Activated CD4-positive, alpha-beta T cell treated with anti-CD3 and anti-CD28 coated beads, Interleukin-2, amount 10 ng/mL, durations not matched to agents 7 days and 5 days (primary cell): ENCODE measurements at regions not wholly inside any gene's neighbourhood (a gene's known extent, or its start where the extent isn't known, plus 50 kb on each side); places are given as distances from the start of the nearest gene placed in this dataset.
A peak's percentile ranks its signal among the peaks of the same experiment; 100 is the strongest.

ENCODE experiments used
- CTCF ChIA-PET: fragments of 350-600 bp; sonication (Branson Sonifier 250); formaldehyde crosslinking; loops from one replicate; lab custom pipeline; 2021; ENCODE audit warnings: antibody characterized with exemption; lab: Charles Lee
- POLR2A ChIA-PET: fragments of 350-600 bp; sonication (Branson Sonifier 250); formaldehyde crosslinking; loops from one replicate; lab custom pipeline; 2021; ENCODE audit warnings: antibody characterized with exemption; lab: Charles Lee
- DNase-seq: peaks from one replicate; pipeline ENCODE4 v3.0.0-alpha.2; 2020
- H3K27ac Mint-ChIP-seq: one replicate; pipeline ENCODE4 v1.8.0; 2021; ENCODE audit warnings: mild to moderate bottlenecking, moderate library complexity, mixed read lengths
- H3K27me3 Mint-ChIP-seq: one replicate; pipeline ENCODE4 v1.8.0; 2021; ENCODE audit warnings: mixed read lengths
- H3K36me3 Mint-ChIP-seq: one replicate; pipeline ENCODE4 v1.8.0; 2021; ENCODE audit warnings: low read depth, mixed read lengths
- H3K4me1 Mint-ChIP-seq: one replicate; pipeline ENCODE4 v1.8.0; 2021; ENCODE audit warnings: mixed read lengths
- H3K4me3 Mint-ChIP-seq: one replicate; pipeline ENCODE4 v1.8.0; 2021; ENCODE audit warnings: mild to moderate bottlenecking, moderate library complexity, mixed read lengths
- H3K9me3 Mint-ChIP-seq: one replicate; pipeline ENCODE4 v1.8.0; 2021; ENCODE audit warnings: mixed read lengths

- peaks cover 6% of the 10 kb centered on the region for H3K27me3 Mint-ChIP-seq
Measured at GRCh38 chr3:43173949-43174348, 68.1 kb upstream of the POMGNT2 start.

GRCh38 chr3:43171748-43172147 lies 65.9 kb upstream of the POMGNT2 start:
- ChIA-PET POLR2A (no interaction called here), CTCF (interaction anchor here (0.6 to 1.4 kb wide), 4 partner anchors 9 to 166 kb away, joined by 3 to 5 read pairs (median 4); no protein-coding TSS in a partner anchor)
- Mint-ChIP-seq H3K9me3 (peaks cover 40% of the 10 kb centered on the region), H3K27ac (no peak overlapping the region), H3K4me1 (peaks cover 8% of the 10 kb centered on the region), H3K36me3 (peaks cover 28% of the 10 kb centered on the region), H3K27me3 (peaks cover 6% of the 10 kb centered on the region), H3K4me3 (no peak overlapping the region)
- no peak for DNase-seq

More at GRCh38 chr3:43173949-43174348, 68.1 kb upstream of the POMGNT2 start:
- peaks cover 29% of the 10 kb centered on the region for H3K36me3 Mint-ChIP-seq
- peaks cover 34% of the 10 kb centered on the region for H3K9me3 Mint-ChIP-seq
- POLR2A ChIA-PET: no interaction called here
- H3K4me3 Mint-ChIP-seq: no peak overlapping the region
- peaks cover 22% of the 10 kb centered on the region for H3K4me1 Mint-ChIP-seq
- no peak for DNase-seq
- no peak overlapping the region for H3K27ac Mint-ChIP-seq
- CTCF ChIA-PET: interaction anchor here (2.2 kb wide), 1 partner anchor 11 kb away, joined by 5 read pairs; no protein-coding TSS in a partner anchor

- ChIA-PET POLR2A (no interaction called here), CTCF (interaction anchor here (2.3 to 2.7 kb wide), 2 partner anchors 10 to 14 kb away, joined by 7 to 11 read pairs; no protein-coding TSS in a partner anchor)
- Mint-ChIP-seq H3K9me3 (peaks cover 51% of the 10 kb centered on the region), H3K27ac (no peak overlapping the region), H3K27me3 (peaks cover 6% of the 10 kb centered on the region), H3K4me3 (no peak overlapping the region), H3K4me1 (peaks cover 2% of the 10 kb centered on the region), H3K36me3 (peaks cover 39% of the 10 kb centered on the region)
- no peak for DNase-seq
Measured at GRCh38 chr3:43170553-43170952, 64.7 kb upstream of the POMGNT2 start.

- peaks cover 6% of the 10 kb centered on the region for H3K27me3 Mint-ChIP-seq
- CTCF ChIA-PET: interaction anchor here (2.3 to 2.7 kb wide), 2 partner anchors 10 to 14 kb away, joined by 7 to 11 read pairs; no protein-coding TSS in a partner anchor
- POLR2A ChIA-PET: no interaction called here
- H3K36me3 Mint-ChIP-seq: peaks cover 39% of the 10 kb centered on the region
- H3K27ac Mint-ChIP-seq: no peak overlapping the region
- DNase-seq: no peak
- H3K4me3 Mint-ChIP-seq: no peak overlapping the region
- H3K9me3 Mint-ChIP-seq: peaks cover 50% of the 10 kb centered on the region
- peaks cover 2% of the 10 kb centered on the region for H3K4me1 Mint-ChIP-seq
Measured at GRCh38 chr3:43169987-43170386, 64.1 kb upstream of the POMGNT2 start.

- DNase-seq: no peak
- H3K27ac Mint-ChIP-seq: no peak overlapping the region
- peaks cover 30% of the 10 kb centered on the region for H3K36me3 Mint-ChIP-seq
- POLR2A ChIA-PET: interaction anchor here (0.6 kb wide), 1 partner anchor 28 kb away, joined by 3 read pairs; no protein-coding TSS in a partner anchor
- H3K9me3 Mint-ChIP-seq: peaks cover 36% of the 10 kb centered on the region
- no peak overlapping the region for H3K4me3 Mint-ChIP-seq
- CTCF ChIA-PET: interaction anchor here (0.6 to 1.1 kb wide), 3 partner anchors 16 to 1212 kb away, joined by 3 to 4 read pairs (median 4); no protein-coding TSS in a partner anchor
- H3K27me3 Mint-ChIP-seq: peaks cover 5% of the 10 kb centered on the region
- peaks cover 28% of the 10 kb centered on the region for H3K4me1 Mint-ChIP-seq
Measured at GRCh38 chr3:43166406-43166805, 60.5 kb upstream of the POMGNT2 start.

- Mint-ChIP-seq H3K36me3 (peaks cover 27% of the 10 kb centered on the region), H3K4me3 (no peak overlapping the region), H3K4me1 (peaks cover 30% of the 10 kb centered on the region), H3K27ac (no peak overlapping the region), H3K27me3 (peaks cover under 1% of the 10 kb centered on the region), H3K9me3 (peaks cover 32% of the 10 kb centered on the region)
- DNase-seq: no peak
- CTCF ChIA-PET: interaction anchor here (0.8 to 1.1 kb wide), 2 partner anchors 16 to 64 kb away, joined by 3 to 4 read pairs; no protein-coding TSS in a partner anchor
- POLR2A ChIA-PET: no interaction called here
Measured at GRCh38 chr3:43165786-43166185, 59.9 kb upstream of the POMGNT2 start.

- H3K4me3 Mint-ChIP-seq: no peak overlapping the region
- peaks cover 30% of the 10 kb centered on the region for H3K4me1 Mint-ChIP-seq
- no peak for DNase-seq
- peak overlapping the region; percentile 96 for H3K27ac Mint-ChIP-seq
- H3K9me3 Mint-ChIP-seq: peaks cover 26% of the 10 kb centered on the region
- CTCF ChIA-PET: no interaction called here
- H3K27me3 Mint-ChIP-seq: no peaks in the 10 kb centered on the region
- POLR2A ChIA-PET: no interaction called here
- peaks cover 25% of the 10 kb centered on the region for H3K36me3 Mint-ChIP-seq
Measured at GRCh38 chr3:43163895-43164493, 58.1 kb upstream of the POMGNT2 start.

- Mint-ChIP-seq H3K9me3 (peaks cover 24% of the 10 kb centered on the region), H3K4me1 (peaks cover 30% of the 10 kb centered on the region), H3K4me3 (peak overlapping the region; percentile 54), H3K27me3 (no peaks in the 10 kb centered on the region), H3K27ac (peak overlapping the region; percentile 96), H3K36me3 (peaks cover 23% of the 10 kb centered on the region)
- POLR2A ChIA-PET: no interaction called here
- DNase-seq: peak; percentile 78
- CTCF ChIA-PET: interaction anchor here (1.0 to 2.6 kb wide), 10 partner anchors 9 to 227 kb away, joined by 3 to 12 read pairs (median 4); no protein-coding TSS in a partner anchor
Measured at GRCh38 chr3:43162230-43163084, 56.6 kb upstream of the POMGNT2 start.

GRCh38 chr3:43161684-43162229 lies 55.9 kb upstream of the POMGNT2 start:
- peaks cover 19% of the 10 kb centered on the region for H3K36me3 Mint-ChIP-seq
- DNase-seq: no peak
- ChIA-PET CTCF (interaction anchor here (1.0 to 2.6 kb wide), 12 partner anchors 9 to 227 kb away, joined by 3 to 12 read pairs (median 4); partner anchors contain the start of gene SNRK), POLR2A (no interaction called here)
- peak overlapping the region; percentile 96 for H3K27ac Mint-ChIP-seq
- H3K27me3 Mint-ChIP-seq: no peaks in the 10 kb centered on the region
- H3K4me1 Mint-ChIP-seq: peaks cover 30% of the 10 kb centered on the region
- peaks cover 21% of the 10 kb centered on the region for H3K9me3 Mint-ChIP-seq
- no peak overlapping the region for H3K4me3 Mint-ChIP-seq

- ChIA-PET CTCF (interaction anchor here (0.8 to 2.6 kb wide), 8 partner anchors 9 to 136 kb away, joined by 3 to 12 read pairs (median 3); partner anchors contain the start of gene SNRK), POLR2A (interaction anchor here (0.6 kb wide), 1 partner anchor 55 kb away, joined by 4 read pairs; no protein-coding TSS in a partner anchor)
- no peaks in the 10 kb centered on the region for H3K27me3 Mint-ChIP-seq
- peaks cover 9% of the 10 kb centered on the region for H3K36me3 Mint-ChIP-seq
- no peak overlapping the region for H3K4me3 Mint-ChIP-seq
- no peak overlapping the region for H3K27ac Mint-ChIP-seq
- peaks cover 30% of the 10 kb centered on the region for H3K4me1 Mint-ChIP-seq
- H3K9me3 Mint-ChIP-seq: peaks cover 11% of the 10 kb centered on the region
- DNase-seq: no peak
Measured at GRCh38 chr3:43160664-43161063, 54.8 kb upstream of the POMGNT2 start.

- ChIA-PET CTCF (interaction anchor here (0.6 to 1.3 kb wide), 2 partner anchors 51 to 65 kb away, joined by 3 to 4 read pairs; no protein-coding TSS in a partner anchor), POLR2A (no interaction called here)
- peaks cover 7% of the 10 kb centered on the region for H3K36me3 Mint-ChIP-seq
- H3K27me3 Mint-ChIP-seq: no peaks in the 10 kb centered on the region
- H3K9me3 Mint-ChIP-seq: peaks cover 6% of the 10 kb centered on the region
- H3K4me3 Mint-ChIP-seq: no peak overlapping the region
- DNase-seq: no peak
- H3K4me1 Mint-ChIP-seq: peaks cover 37% of the 10 kb centered on the region
- H3K27ac Mint-ChIP-seq: no peak overlapping the region
Measured at GRCh38 chr3:43159876-43160255, 54.0 kb upstream of the POMGNT2 start.
